ENCODE measurements at regions not wholly inside any gene's neighbourhood (a gene's known extent, or its start where the extent isn't known, plus 50 kb on each side); places are given as distances from the start of the nearest gene placed in this dataset.

DNA sequence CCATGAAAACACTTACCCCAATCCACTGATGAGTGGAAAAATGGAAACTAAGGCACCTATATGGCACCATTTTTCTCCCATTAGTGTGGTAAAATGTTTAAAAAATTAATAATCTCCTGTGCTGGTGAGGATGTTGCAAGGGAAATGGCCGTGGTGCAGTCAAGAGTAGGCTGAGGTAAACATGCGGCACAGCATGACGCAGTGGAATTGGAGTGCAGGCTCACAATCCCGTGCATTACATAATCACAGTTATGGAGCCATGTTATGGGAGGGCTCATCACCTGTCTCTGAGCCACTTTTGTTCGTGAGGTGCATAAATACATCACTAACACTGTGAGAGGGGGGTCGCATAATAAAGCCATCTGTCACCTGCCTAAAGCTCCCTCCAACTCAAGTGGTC, 164.4 kb upstream of the XYLT1 start:
- in situ Hi-C loops (cut with HindIII; ENCODE audit: low pct_unique_long_range_greater_than_20kb, low sequenced_read_pairs), result no loop called here
- no peak for DNase-seq (ENCODE audit: low read depth, low spot score)

DNA sequence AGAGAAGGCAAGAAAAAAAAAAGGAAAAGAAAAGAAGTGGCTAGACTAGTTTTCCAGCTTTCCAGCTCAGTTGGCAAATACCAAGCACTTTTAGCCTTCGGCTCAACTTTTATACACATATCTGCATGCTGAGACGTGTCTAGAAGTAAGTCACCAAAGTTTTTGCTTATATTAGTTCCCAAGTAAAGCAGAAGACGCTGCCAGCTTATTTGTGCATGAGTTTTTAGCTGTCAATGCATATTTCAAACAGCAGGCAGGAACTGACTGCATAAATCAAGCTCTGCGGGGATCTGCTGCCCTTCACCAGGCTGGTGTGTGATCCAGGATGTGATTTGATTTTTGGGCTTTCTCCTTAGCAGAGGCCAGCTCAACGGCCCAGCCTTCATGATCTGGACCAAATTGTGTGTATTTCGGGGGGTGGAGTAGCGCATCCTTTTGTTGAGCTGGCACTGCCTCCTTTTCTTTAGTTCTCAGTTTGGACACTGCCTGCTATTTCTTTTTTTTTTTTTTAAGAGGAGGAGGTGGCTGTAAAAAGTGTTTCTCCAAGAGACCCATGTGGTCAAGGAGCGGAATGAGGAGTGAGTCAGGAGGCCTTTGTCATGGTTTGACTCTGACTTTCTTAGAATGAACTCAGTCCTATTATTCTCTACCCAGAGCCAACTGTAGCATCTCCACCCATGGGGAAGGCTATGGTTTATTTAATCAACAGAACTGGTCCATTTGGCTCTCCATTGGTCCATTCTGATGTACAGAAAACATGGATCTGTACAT, 162.6 kb upstream of the XYLT1 start:
- in situ Hi-C loops (cut with HindIII; ENCODE audit: low pct_unique_long_range_greater_than_20kb, low sequenced_read_pairs), result no loop called here
- no peak for DNase-seq (ENCODE audit: low read depth, low spot score)

DNA sequence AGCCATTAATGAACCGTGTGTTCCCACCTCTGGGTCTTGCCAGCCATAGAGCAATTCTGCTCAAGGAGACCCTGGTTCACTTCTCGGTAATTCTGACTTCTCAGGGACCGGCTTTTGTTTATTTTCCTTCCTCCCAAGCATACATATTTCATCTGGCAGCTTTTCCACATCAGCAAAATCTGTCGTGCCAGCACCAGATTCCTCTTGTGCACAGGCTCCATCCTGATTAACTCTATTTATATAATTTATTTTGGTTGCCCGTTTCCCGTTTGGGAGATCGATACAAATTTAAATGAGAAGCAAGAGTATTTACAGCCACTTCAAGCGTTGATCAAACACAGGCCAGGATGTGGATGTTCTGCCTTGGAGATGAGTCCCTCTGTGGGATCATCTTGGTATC, 161.9 kb upstream of the XYLT1 start:
- no peak for DNase-seq (ENCODE audit: low read depth, low spot score)
- in situ Hi-C loops (cut with HindIII; ENCODE audit: low pct_unique_long_range_greater_than_20kb, low sequenced_read_pairs), result no loop called here

DNA sequence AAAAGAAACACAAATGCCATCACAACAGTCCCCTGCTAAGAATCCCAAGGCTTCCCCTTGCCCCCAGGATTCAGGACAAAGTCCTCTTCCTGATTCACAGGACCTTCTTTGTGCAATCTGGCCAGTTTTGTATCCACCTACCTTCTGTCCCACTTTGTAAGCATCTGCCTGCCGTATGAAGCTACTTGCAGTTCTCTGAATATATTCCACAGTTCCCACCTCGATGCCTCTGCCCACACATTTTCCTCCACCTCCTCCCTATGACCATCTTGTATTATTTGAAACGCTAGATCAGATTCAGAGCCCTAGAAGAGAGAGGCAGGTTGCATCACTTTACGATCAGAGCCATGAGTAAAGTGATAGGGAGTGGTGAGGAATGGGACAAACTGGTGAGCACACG, 159.2 kb upstream of the XYLT1 start:
- no peak for DNase-seq (ENCODE audit: low read depth, low spot score)
- in situ Hi-C loops (cut with HindIII; ENCODE audit: low pct_unique_long_range_greater_than_20kb, low sequenced_read_pairs), result no loop called here

DNA sequence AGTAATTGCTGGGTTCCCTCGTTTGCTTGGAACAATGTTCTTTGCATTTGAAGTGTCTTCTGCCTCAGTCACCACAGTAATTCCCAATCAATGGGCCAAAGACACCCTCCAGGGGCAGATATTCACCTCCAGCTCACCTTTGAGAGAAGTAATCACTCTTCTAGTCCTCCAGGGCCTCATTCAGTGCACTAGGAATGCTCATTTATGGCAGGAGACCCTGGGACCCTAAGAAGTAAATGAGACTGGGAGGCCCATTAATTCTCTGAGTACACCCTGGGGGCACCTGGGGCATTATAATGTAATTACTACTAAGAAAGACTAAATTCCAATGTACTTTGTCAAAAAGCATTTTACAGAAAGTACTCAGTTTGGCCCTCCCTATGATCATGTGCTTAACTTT, 158.2 kb upstream of the XYLT1 start:
- DNase-seq (ENCODE audit: low read depth, low spot score), result no peak
- in situ Hi-C loops (cut with HindIII; ENCODE audit: low pct_unique_long_range_greater_than_20kb, low sequenced_read_pairs), result no loop called here

DNA sequence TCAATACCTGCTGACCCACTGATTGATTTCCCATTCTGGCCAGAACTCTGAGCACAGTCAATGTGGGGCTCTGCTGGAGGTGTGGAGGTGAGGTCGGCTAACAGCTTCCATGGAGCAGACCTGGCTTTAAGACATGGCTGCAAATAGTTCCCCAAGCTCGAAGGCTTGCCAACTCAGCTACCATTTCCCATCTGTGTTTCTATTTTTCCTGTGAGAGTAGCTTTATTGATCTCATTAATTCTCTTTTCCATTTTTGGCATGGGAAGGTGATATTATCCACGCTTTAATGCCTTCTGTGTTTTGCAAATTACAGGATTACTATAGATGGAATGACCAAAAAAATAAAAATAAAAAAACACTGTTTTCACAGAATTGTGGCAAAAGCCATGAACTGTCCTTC, 151.6 kb upstream of the XYLT1 start:
- DNase-seq (ENCODE audit: low read depth, low spot score), result no peak
- in situ Hi-C loops (cut with HindIII; ENCODE audit: low pct_unique_long_range_greater_than_20kb, low sequenced_read_pairs), result no loop called here

DNA sequence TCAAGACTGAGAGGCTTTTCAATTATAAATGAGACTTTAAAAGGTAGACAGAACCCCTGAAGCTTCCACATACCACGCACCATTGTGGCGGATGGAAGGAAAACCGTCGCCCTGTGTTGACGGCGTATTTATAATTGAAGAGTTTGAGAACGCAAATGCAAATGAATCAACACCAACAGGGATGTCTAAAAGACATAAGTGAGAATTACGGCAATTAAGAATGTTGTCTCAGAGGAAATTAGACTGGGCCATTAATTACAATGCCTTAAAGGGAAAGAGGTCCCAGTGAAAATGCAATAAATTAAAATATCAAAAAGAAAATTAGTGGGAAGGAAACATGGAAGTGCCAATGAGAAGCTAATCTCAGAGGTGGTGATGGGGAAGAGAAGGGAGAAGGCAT, 148.5 kb upstream of the XYLT1 start:
- in situ Hi-C loops (cut with HindIII; ENCODE audit: low pct_unique_long_range_greater_than_20kb, low sequenced_read_pairs), result no loop called here
- no peak for DNase-seq (ENCODE audit: low read depth, low spot score)

DNA sequence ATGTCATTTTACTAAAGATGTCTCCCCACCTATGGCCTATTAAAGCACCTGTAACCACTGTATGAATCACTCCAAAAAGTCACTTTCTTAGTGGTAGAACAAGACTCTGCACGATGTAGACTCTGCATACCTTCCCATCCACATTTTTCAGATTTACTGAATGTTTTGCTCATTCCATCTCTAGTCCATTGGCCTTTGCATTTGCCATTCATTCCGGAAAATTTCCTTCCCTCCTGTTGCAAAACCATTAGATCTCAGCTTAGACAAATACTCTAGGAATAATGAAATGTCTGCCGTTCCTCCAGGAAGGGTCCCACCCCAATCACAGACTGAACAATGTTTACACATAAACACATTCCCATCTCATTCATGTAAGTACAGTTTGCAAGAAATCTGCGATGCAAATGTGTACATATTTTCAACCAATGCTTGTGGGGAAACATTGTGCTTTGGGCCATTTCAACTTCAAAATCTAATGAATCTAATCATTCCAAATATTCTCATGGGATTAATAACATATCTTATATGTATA, 146.3 kb upstream of the XYLT1 start:
- in situ Hi-C loops (cut with HindIII; ENCODE audit: low pct_unique_long_range_greater_than_20kb, low sequenced_read_pairs), result no loop called here
- DNase-seq (ENCODE audit: low read depth, low spot score), result no peak

DNA sequence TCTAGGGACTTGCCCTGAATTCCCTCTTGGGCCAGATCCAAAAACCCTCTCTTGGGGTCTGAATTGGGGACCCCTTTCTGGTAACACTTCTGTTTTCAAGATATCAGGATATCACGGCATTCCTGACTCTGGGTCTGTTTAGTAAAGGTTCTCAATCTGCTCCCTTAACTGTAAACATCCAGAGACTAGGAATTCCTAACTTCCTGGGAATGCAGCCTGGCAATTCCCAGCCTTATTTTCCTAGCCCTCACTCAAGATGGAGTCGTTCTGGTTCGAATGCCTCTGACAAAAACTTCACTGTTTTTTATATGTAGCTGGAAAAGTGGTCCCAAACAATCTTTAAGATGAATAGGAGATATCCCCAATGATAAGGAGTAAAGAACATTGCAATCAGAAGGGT, 141.6 kb upstream of the XYLT1 start:
- DNase-seq (ENCODE audit: low read depth, low spot score), result no peak
- in situ Hi-C loops (cut with HindIII; ENCODE audit: low pct_unique_long_range_greater_than_20kb, low sequenced_read_pairs), result no loop called here

DNA sequence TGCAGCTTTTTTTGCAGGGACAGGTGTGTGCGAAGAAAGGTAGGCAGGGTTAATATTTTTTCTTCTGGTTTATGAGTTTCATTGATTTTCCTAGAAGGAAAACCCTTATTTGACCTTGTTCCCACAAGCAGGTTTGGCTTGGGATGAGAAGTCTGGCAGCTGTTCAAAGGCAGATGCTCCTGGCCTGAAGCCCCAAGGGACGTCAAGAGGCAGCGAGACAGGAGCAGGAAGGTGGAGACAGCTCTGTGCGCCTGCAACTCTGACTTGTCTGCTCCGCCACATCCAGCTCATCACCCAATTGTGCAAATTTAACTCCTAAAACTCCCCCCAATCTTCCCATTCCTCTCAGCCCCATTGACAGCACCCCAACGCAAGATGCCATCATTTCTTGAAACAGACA, 136.8 kb upstream of the XYLT1 start:
- no peak for DNase-seq (ENCODE audit: low read depth, low spot score)
- in situ Hi-C loops (cut with HindIII; ENCODE audit: low pct_unique_long_range_greater_than_20kb, low sequenced_read_pairs), result no loop called here

DNA sequence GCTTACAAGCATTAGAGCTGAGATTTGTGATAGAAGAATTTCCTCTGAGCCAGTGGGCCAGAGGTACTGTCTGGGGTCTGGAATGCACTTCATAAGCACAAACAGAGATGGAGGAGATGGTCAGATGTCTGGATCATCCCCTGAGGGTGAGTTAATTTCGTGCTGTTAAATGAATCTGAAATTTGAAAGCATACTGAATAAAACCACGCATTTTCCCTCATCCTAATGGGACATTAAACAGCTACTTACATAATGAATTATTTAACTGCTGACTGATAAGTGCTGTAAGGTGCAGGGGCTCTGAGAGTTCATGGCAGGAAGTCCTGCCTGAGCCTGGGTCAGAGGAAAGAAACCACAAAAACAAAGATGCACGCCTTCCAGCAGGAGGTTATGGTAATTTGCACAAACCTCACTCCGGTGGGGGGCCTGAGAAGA, 136.3 kb upstream of the XYLT1 start:
- in situ Hi-C loops (cut with HindIII; ENCODE audit: low pct_unique_long_range_greater_than_20kb, low sequenced_read_pairs), result no loop called here
- DNase-seq (ENCODE audit: low read depth, low spot score), result no peak

DNA sequence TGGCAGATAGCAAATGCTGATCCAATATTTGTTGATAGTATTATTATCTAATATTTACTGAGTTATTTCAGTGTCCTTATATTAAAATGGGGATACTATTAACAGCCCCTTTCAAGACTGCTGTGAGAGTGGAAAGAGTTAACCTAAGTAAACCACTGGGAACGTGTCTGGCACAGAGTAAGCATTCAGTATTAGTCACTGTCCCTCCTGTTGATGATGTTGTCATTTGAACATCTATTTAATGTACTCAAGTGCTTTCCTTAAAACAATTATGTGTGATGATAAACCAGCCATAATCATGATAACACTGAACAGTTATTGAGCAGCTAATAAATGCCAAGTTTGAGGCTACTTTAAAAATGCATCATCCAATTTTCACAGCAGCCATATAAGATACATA, 135.7 kb upstream of the XYLT1 start:
- in situ Hi-C loops (cut with HindIII; ENCODE audit: low pct_unique_long_range_greater_than_20kb, low sequenced_read_pairs), result no loop called here

DNA sequence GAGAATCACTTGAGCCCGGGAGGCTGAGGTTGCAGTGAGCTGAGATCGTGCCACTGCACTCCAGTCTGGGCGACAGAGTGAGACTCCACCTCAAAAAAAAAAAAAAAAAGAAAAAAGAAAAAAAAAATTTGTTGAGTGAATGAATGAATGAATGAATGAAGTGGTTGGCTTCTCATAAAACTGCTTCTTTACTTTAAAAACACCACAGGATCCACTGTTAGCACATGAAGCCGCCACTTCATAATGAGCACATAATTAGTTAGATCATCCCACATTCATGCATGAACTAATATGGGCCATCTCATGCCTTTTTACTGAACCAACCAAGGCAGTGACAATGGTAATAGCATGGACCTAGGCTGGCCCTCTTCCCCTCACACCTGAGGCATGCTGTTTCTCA, 135.0 kb upstream of the XYLT1 start:
- DNase-seq (ENCODE audit: low read depth, low spot score), result no peak
- in situ Hi-C loops (cut with HindIII; ENCODE audit: low pct_unique_long_range_greater_than_20kb, low sequenced_read_pairs), result no loop called here

More for the DNA sequence above, 135.7 kb upstream of the XYLT1 start:
- DNase-seq (ENCODE audit: low read depth, low spot score), result no peak

DNA sequence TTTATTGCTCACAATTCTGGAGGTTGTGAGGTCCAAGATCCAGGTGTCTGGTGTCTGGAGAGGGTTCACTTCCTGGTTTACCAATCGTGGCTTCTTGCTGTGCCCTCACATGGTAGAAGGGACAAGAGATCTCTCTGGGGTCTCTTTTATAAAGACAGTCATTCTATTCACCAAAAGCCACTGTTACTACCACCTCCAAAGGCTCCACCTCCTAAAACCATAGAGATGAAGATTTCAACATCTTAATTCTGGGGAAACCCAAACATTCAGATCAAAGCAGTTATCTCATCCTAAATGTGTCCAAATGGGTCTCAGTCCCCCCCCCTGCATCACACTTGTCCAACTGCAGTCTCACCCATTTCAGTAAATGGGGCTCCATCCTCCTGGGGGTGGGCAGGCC, 132.9 kb upstream of the XYLT1 start:
- DNase-seq (ENCODE audit: low read depth, low spot score), result no peak
- in situ Hi-C loops (cut with HindIII; ENCODE audit: low pct_unique_long_range_greater_than_20kb, low sequenced_read_pairs), result no loop called here

DNA sequence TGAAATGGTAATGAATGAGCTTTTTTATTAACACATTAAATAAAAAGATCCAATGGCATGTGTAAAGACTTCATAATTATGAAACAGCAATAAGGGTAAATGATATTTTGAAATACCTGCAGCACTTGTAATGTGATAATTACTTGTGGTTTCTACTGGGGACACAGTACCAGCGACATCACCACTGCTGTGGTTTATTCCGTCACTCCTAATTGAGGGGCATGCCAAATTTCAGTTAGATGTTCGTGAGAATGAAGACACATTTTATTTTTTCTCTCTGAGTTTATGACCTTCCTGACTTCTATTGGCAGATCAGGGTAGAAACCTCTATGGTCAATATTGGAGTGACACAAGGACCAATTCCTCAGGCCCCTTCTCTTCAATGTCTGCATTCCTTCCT, 131.9 kb upstream of the XYLT1 start:
- no peak for DNase-seq (ENCODE audit: low read depth, low spot score)

DNA sequence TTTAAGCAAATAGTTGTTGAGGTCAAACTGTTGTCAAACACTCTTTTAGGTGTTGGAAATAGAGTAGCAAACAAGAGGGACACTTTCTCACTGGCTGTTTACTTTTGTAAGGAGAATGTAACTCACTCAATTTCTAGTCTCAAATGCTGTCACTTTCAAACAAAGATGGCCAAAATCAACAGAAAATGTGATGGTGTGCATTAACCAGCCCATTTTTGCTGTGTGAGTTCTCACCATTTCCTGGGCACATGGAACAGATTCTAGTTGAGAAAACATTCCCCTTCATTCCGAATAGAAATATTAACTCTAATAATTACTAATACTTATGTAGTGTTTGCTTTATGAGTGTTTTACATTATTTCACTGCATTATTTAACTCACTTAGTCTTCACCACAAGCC, 128.2 kb upstream of the XYLT1 start:
- DNase-seq (ENCODE audit: low read depth, low spot score), result no peak
- in situ Hi-C loops (cut with HindIII; ENCODE audit: low pct_unique_long_range_greater_than_20kb, low sequenced_read_pairs), result no loop called here

More for the DNA sequence above, 131.9 kb upstream of the XYLT1 start:
- in situ Hi-C loops (cut with HindIII; ENCODE audit: low pct_unique_long_range_greater_than_20kb, low sequenced_read_pairs), result no loop called here

DNA sequence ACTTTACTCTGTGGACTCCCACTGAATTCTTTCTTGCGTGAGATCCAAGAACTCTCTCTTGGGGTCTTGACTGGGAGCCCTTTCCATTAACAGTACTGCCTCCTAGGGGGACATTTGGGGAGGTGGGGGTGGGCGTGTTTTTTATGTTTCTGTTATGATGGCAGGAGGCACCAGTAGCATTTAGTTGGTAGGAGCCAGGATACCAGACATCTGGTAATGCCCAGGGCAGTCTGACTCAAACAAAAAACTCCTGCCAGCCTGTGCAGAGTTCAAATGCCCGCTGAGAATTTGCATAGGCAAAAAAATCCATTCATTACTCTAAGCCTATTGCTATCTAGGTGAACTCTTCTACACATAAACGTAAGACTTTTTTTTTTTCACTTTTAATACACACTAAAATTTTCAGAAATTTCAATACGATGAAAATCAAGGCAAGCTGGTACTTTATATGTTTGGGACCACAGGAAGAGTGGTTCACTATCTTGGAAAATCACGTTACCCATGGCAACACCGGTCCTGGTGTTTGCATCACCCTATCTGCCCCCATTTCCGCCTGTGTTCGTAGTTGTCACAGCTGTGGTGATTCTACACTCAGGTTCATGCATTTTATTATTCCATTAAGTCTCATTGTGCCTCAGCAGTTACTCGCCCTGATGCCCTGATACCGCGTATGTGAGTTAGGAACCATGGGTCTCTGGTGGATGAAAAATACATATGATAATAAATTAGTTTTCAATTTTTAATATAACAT, 121.1 kb upstream of the XYLT1 start:
- in situ Hi-C loops (cut with HindIII; ENCODE audit: low pct_unique_long_range_greater_than_20kb, low sequenced_read_pairs), result no loop called here
- no peak for DNase-seq (ENCODE audit: low read depth, low spot score)

DNA sequence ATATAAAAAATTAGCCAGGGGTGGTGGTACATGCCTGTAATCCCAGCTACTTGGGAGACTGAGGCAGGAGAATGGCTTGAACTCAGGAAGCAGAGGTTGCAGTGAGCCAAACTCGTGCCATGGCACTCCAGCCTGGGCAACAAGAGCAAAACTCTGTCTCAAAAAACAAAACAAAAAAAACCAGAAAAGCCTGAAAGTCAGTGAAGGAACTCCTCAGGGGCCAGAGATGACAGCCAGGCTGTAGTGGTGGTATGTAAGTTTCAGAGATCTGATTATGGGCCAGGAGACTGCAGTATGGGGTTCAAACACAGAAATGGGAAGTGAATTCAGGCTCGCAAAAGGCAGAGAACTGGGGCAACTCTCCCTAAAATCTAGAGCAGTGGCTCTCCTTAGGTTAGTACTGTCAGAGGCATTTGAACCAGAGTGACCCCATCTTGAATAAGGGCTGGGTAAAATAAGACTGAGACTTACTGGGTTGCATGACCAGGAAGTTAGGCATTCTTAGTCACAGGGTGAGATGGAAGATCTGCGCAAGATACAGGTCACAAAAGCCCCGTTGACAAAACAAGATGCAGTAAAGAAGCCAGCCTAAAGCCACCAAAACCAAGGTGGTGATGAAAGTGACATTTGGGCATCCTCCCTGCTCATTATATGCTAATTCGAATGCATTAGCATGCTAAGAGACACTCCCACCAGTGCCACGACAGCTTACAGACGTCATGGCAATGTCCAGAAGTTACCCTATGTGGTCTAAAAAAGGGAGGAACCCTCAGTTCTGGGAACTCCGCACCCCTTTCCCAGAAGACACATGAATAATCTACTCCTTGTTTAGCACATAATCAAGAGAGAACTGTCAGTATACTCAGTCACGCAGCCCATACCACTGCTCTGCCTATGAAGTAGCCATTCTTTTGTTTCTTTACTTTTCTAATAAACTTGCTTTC, 120.2 kb upstream of the XYLT1 start:
- in situ Hi-C loops (cut with HindIII; ENCODE audit: low pct_unique_long_range_greater_than_20kb, low sequenced_read_pairs), result no loop called here
- no peak for DNase-seq (ENCODE audit: low read depth, low spot score)
